NCI-H82 (cell line): ENCODE measurements at regions not wholly inside any gene's neighbourhood (a gene's known extent, or its start where the extent isn't known, plus 50 kb on each side); places are given as distances from the start of the nearest gene placed in this dataset.

Experiments used
- DNase-seq: peaks from one replicate; lab custom pipeline; 2025; lab: John Stamatoyannopoulos, UW

DNA sequence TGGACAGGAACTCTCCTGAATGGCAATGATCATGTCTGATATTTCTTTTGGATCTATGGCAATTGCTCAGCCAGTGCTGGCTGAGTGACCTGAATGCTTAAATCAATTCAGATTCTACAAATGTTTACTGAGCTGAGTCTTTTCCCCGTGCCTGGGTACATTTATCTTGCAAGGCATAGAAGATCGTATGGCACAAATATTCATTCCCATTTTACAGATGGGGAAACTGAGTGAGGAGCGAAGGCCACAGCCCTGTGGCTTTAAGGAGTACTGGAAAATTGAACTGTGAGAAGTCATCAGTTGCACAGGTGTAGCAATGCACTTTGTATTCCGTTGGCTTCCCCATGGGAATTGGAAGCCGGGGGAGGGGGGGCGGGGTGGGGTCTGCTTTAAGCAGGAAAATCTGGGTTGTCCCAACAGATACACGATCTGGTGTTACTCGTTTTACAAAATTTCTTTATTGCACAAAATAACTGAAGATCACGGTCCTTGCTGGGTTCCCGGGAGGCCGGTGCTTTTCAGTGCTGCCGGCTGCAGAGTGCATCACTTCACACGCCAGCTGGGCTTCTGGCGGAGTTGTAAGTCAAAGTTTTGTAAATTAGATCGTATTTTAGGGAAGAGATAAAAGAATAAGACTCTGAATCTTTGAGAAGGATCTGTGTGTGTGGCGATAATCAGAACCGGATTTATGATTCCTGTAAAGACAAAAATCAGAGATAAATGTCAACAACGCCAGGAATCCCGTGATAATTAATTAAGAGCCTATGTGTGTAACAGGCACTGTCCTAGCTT lies 75.0 kb upstream of the MAP1LC3B2 start:
- no peak for DNase-seq

DNA sequence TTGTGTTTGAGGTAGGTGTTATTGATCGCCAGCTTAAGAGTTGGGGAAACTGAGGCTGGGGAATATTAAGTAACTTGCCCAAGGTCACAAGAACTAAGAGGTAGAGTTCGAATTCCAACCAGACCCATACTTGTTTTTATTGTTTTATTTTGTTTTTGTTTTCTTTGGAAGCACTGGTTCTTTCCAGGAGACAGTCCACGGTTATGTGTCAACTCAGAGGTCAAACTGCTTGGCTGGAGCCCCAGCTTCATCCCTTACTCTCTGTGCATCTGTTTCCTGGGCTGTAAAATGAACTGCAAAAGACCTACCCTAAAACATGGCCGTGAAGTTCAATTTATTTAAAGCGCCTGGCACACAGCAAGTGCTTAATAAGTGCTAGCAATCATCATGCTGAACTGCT lies 74.4 kb upstream of the MAP1LC3B2 start:
- no peak for DNase-seq

GRCh38 chr12:116489116-116489515 lies 70.1 kb upstream of the MAP1LC3B2 start:
- DNase-seq: no peak

DNA sequence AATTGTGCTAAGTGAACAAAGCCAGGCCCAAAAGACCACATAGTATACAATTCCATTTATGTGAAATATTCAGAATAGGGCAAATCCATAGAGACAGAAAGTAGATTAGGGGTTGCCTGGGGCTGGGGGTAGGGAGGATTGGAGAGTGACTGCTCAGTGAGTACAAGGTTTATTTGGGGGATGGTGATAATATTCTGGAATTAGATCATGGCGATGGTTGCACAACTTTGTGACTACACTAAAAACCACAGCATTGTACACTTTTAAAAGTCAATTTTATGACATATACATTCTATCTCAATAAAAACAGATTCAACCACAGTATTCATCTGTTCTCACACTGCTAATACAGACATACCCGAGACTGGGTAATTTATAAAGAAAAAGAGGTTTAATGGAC lies 68.7 kb upstream of the MAP1LC3B2 start:
- no peak for DNase-seq

- DNase-seq: peak; percentile 32
These were observed 66.4 kb upstream of the MAP1LC3B2 start for GRCh38 chr12:116492703-116493324.

GRCh38 chr12:116495260-116495659 lies 63.9 kb upstream of the MAP1LC3B2 start:
- no peak for DNase-seq

GRCh38 chr12:116497051-116497591 lies 62.1 kb upstream of the MAP1LC3B2 start:
- peak; percentile 74 for DNase-seq

- DNase-seq: no peak
These were observed 60.7 kb upstream of the MAP1LC3B2 start for GRCh38 chr12:116498471-116498870.

- no peak for DNase-seq
These were observed 56.9 kb upstream of the MAP1LC3B2 start for GRCh38 chr12:116502141-116502725.

DNA sequence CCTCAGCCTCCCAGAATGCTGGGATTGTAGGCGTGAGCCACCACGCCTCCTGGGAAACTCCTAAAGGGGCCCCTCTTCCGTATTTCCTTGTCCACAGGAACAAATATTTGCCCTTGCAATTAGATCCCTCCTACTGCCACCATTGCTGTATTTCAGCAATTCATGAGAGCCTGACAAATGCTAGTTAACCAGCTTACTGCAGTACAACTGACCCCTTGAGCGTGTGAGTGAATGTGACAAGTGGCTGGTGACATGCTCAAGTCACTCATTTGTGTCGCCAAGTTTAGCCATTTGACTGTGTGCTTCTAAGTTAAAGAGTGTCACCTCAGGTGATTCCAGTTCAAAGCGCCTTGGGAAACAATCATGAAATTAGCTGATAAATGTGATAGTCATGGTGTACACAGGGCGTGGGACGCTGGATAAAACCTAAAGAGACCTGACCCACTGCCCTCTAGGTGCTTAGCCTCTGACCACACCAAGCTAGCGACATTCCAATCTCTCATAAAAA lies 56.1 kb upstream of the MAP1LC3B2 start:
- DNase-seq: no peak

GRCh38 chr12:116504438-116504837 lies 54.7 kb upstream of the MAP1LC3B2 start:
- no peak for DNase-seq

DNA sequence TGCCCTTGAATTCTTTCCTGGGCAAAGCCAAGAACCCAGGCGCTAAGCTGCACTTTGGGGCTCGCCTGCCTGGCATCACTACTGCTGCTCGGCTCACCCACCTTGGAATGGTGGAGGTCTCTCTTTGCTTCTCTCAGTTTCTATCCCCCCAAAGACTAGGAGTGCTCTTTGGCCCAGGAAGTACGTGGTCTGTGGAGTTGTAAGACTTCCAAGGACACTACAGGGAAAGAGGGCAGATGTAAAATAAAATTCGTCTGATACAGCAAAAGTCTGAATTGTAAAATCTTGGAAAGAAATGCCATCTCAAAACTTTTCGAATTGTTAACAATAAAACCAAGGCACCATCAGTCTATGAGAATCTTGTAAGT lies 52.5 kb upstream of the MAP1LC3B2 start:
- DNase-seq: no peak

- DNase-seq: peak; percentile 67
These were observed 50.7 kb upstream of the MAP1LC3B2 start for GRCh38 chr12:116508145-116509121.
